ENCODE measurements at regions not wholly inside any gene's neighbourhood (a gene's known extent, or its start where the extent isn't known, plus 50 kb on each side); places are given as distances from the start of the nearest gene placed in this dataset.

DNA sequence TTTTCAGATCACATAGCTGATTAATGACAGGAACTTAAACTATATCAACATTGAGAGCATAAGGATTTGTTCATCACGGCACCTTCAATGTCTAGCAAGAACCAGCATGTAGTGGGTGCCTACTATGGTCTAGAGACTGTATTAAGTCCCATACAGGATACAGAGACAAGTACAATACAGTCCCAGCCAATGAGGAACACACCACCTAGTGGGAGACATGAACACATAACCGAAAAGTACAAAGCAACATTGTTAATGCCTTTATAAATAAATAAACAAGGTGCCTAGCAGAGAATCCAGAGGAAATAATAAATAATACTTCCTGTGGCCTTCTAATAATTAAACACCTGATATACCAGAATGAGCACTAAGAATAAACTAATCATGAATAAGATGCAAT, 87.7 kb upstream of the OPCML start:
- 36 to 52% (median 43%) methylated on average over 2 of the region's 2 CpGs for WGBS, 5 donors
- DNase-seq = no peak
- H3K27me3 ChIP-seq = no peaks in the 10 kb centered on the region
- H3K36me3 ChIP-seq = no peaks in the 10 kb centered on the region
- peaks cover 0 to 13% (median 4%) of the 10 kb centered on the region in 4 donors for H3K9me3 ChIP-seq
- no peaks in the 10 kb centered on the region for H3K4me1 ChIP-seq
- no peak for TF ChIP-seq POLR2A (IDR thresholded peaks at IDR 0.05)
- no peak for TF ChIP-seq EP300 (IDR thresholded peaks at IDR 0.05)
- no peak for TF ChIP-seq POLR2AphosphoS5 (IDR thresholded peaks at IDR 0.05)
- TF ChIP-seq, protein P1, sequence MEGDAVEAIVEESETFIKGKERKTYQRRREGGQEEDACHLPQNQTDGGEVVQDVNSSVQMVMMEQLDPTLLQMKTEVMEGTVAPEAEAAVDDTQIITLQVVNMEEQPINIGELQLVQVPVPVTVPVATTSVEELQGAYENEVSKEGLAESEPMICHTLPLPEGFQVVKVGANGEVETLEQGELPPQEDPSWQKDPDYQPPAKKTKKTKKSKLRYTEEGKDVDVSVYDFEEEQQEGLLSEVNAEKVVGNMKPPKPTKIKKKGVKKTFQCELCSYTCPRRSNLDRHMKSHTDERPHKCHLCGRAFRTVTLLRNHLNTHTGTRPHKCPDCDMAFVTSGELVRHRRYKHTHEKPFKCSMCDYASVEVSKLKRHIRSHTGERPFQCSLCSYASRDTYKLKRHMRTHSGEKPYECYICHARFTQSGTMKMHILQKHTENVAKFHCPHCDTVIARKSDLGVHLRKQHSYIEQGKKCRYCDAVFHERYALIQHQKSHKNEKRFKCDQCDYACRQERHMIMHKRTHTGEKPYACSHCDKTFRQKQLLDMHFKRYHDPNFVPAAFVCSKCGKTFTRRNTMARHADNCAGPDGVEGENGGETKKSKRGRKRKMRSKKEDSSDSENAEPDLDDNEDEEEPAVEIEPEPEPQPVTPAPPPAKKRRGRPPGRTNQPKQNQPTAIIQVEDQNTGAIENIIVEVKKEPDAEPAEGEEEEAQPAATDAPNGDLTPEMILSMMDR (IDR thresholded peaks at IDR 0.05) = peak in 1 of 7 experiments; percentile 14
- H3K27ac ChIP-seq = no peak overlapping the region
- intact Hi-C loops (cut with DNase I; ENCODE audit: low total_unique reads) = no loop called here
- no peak overlapping the region for H3K4me3 ChIP-seq

DNA sequence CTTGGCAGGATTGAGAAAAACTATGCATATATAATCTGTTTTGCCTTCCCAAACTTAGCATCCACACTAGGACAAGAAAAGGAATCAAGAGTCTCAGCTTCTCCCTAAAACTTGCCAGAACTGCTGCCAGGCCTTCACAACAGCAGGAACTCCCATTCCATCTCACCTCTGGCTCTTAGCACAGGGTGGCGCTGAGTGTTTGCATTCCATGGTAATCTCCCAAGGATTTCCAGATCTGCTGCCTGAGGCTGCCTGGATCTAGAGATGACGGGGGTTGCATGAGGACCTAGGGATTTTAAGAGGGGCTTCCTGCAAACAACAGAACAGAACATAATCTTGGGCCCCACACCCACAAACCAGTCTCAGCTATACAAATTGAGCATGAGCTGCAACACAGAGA, 87.1 kb upstream of the OPCML start:
- Histone ChIP-seq H3K27ac (no peak overlapping the region), H3K36me3 (no peaks in the 10 kb centered on the region), H3K4me3 (no peak overlapping the region), H3K4me1 (no peaks in the 10 kb centered on the region), H3K9me3 (peaks cover 0 to 13% (median 4%) of the 10 kb centered on the region in 4 donors), H3K27me3 (no peaks in the 10 kb centered on the region)
- TF ChIP-seq POLR2A (IDR thresholded peaks at IDR 0.05) = no peak
- TF ChIP-seq, protein P1 (IDR thresholded peaks at IDR 0.05) = no peak
- TF ChIP-seq EP300 (IDR thresholded peaks at IDR 0.05) = no peak
- intact Hi-C loops (cut with DNase I; ENCODE audit: low total_unique reads) = no loop called here
- no peak for DNase-seq
- WGBS, 5 donors = 10 to 48% (median 35%) methylated on average over 2 of the region's 2 CpGs

DNA sequence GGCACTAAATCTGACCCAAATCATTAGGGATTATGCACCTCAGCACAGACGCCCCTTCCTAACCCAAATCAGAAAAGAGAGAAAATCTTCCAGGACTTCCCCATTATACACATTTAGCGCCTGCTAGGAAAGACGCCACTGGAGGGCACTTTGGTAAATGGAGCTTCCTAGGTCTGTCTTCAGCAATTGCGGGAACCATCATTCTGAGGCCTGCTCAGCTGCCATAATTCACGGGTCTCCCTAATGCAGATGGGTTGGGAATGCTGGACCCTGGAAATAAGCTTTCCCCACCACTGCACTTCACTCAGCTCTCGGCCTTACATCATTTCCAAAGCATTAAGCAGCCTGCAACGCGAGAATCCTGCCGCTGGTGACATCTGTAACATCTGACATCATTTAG, 86.2 kb upstream of the OPCML start:
- Histone ChIP-seq H3K27ac (no peak overlapping the region), H3K4me3 (no peak overlapping the region), H3K27me3 (no peaks in the 10 kb centered on the region), H3K4me1 (no peaks in the 10 kb centered on the region), H3K36me3 (no peaks in the 10 kb centered on the region), H3K9me3 (peaks cover 0 to 13% (median 4%) of the 10 kb centered on the region in 4 donors)
- WGBS, 5 donors = 87 to 92% (median 89%) methylated on average over 9 of the region's 9 CpGs
- no peak for TF ChIP-seq POLR2A (IDR thresholded peaks at IDR 0.05)
- TF ChIP-seq POLR2AphosphoS5 (IDR thresholded peaks at IDR 0.05) = no peak
- TF ChIP-seq EP300 (IDR thresholded peaks at IDR 0.05) = no peak
- TF ChIP-seq, protein P1 (IDR thresholded peaks at IDR 0.05) = no peak
- intact Hi-C loops (cut with DNase I; ENCODE audit: low total_unique reads) = no loop called here
- no peak for DNase-seq

DNA sequence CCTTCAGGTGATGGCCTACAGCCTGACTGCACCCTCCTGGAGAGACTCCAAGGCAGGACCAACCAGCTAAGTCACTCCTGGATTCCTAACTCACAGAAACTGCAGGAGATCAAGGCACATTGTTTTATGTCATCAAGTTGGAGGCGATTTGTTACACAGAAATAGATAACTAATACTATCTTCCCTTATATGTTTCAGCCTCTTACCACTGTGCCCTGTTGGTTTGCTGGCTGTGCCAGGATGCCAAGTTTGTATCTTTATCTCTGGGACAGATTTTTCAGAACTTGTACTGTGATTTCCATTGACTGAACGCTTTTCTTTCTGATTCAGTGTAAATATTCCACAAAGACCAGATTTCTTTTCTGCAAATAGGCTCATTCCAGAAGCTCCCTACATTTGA, 76.2 kb upstream of the OPCML start:
- Histone ChIP-seq H3K4me3 (no peak overlapping the region), H3K4me1 (no peaks in the 10 kb centered on the region), H3K27me3 (peaks cover 0 to 3% (median 0%) of the 10 kb centered on the region in 3 donors), H3K9me3 (peaks cover 3 to 19% (median 11%) of the 10 kb centered on the region in 4 donors), H3K36me3 (no peaks in the 10 kb centered on the region), H3K27ac (no peak overlapping the region)
- intact Hi-C loops (cut with DNase I; ENCODE audit: low total_unique reads) = no loop called here
- WGBS, 5 donors = 43 to 57% (median 49%) methylated on average over 2 of the region's 2 CpGs
- TF ChIP-seq POLR2AphosphoS5 (IDR thresholded peaks at IDR 0.05) = no peak
- TF ChIP-seq POLR2A (IDR thresholded peaks at IDR 0.05) = no peak
- TF ChIP-seq, protein P1 (IDR thresholded peaks at IDR 0.05) = no peak
- TF ChIP-seq EP300 (IDR thresholded peaks at IDR 0.05) = no peak
- DNase-seq = no peak

All from stomach (tissue), 8 donors.